HG03460 (cell line): ENCODE measurements at regions not wholly inside any gene's neighbourhood (a gene's known extent, or its start where the extent isn't known, plus 50 kb on each side); places are given as distances from the start of the nearest gene placed in this dataset.
"Not testable (repeated sequence)": the region's sequence is repeated elsewhere in the genome, so short reads cannot be mapped to it uniquely, and the experiment has no call there.

ENCODE experiments used
- ATAC-seq: cut with Tn5 transposase; IDR thresholded peaks from one replicate; pipeline ENCODE4 v1.9.1; 2021; ENCODE audit not compliant: unreplicated experiment

- no peak for ATAC-seq
These were observed 557.0 kb upstream of the GNPDA2 start for GRCh38 chr4:45283352-45283751.

- ATAC-seq = no peak
These were observed 553.8 kb upstream of the GNPDA2 start for GRCh38 chr4:45280121-45280520.

GRCh38 chr4:45275862-45276261 is 549.5 kb upstream of the GNPDA2 start:
- ATAC-seq = no peak

GRCh38 chr4:45248106-45248505 is 521.8 kb upstream of the GNPDA2 start:
- not testable (repeated sequence) for ATAC-seq

- no peak for ATAC-seq
These were observed 515.6 kb upstream of the GNPDA2 start for GRCh38 chr4:45241976-45242375.

- ATAC-seq = no peak
These were observed 502.9 kb upstream of the GNPDA2 start for GRCh38 chr4:45229206-45229605.

- no peak for ATAC-seq
These were observed 489.7 kb upstream of the GNPDA2 start for GRCh38 chr4:45215976-45216542.

GRCh38 chr4:45208476-45208875 is 482.1 kb upstream of the GNPDA2 start:
- not testable (repeated sequence) for ATAC-seq

GRCh38 chr4:45207864-45208331 is 481.5 kb upstream of the GNPDA2 start:
- not testable (repeated sequence) for ATAC-seq

GRCh38 chr4:45207241-45207863 is 481.0 kb upstream of the GNPDA2 start:
- not testable (repeated sequence) for ATAC-seq

GRCh38 chr4:45199736-45200135 is 473.4 kb upstream of the GNPDA2 start:
- no peak for ATAC-seq

GRCh38 chr4:45188501-45188900 is 462.1 kb upstream of the GNPDA2 start:
- no peak for ATAC-seq

GRCh38 chr4:45186249-45186648 is 459.9 kb upstream of the GNPDA2 start:
- ATAC-seq = no peak

- no peak for ATAC-seq
These were observed 457.5 kb upstream of the GNPDA2 start for GRCh38 chr4:45183905-45184304.

- ATAC-seq = no peak
These were observed 446.3 kb upstream of the GNPDA2 start for GRCh38 chr4:45172636-45173035.

- ATAC-seq = no peak
These were observed 434.6 kb upstream of the GNPDA2 start for GRCh38 chr4:45160951-45161350.

- no peak for ATAC-seq
These were observed 428.9 kb upstream of the GNPDA2 start for GRCh38 chr4:45155081-45155777.

- ATAC-seq = no peak
These were observed 421.5 kb upstream of the GNPDA2 start for GRCh38 chr4:45147866-45148265.

- ATAC-seq = no peak
These were observed 404.7 kb upstream of the GNPDA2 start for GRCh38 chr4:45131020-45131419.

GRCh38 chr4:45122406-45122805 is 396.1 kb upstream of the GNPDA2 start:
- no peak for ATAC-seq

GRCh38 chr4:45121426-45121975 is 395.1 kb upstream of the GNPDA2 start:
- ATAC-seq = no peak

GRCh38 chr4:45120163-45120562 is 393.8 kb upstream of the GNPDA2 start:
- ATAC-seq = no peak
